Neural cell (in vitro differentiated cells): ENCODE measurements at regions not wholly inside any gene's neighbourhood (a gene's known extent, or its start where the extent isn't known, plus 50 kb on each side); places are given as distances from the start of the nearest gene placed in this dataset.

ENCODE experiments used
- CTCF ChIP-seq: fragments of 450-650 bp; IDR thresholded peaks from 2 replicates; pipeline ENCODE4 v1.5.1; 2014; ENCODE audit warnings: antibody characterized with exemption, mild to moderate bottlenecking, moderate library complexity; ENCODE audit not compliant: poor library complexity, severe bottlenecking
- EP300 ChIP-seq: fragments of 450-650 bp; conservative IDR thresholded peaks from 2 replicates; pipeline ENCODE4 v1.6.1; 2014; ENCODE audit warnings: antibody characterized with exemption, mild to moderate bottlenecking, moderate library complexity; ENCODE audit not compliant: poor library complexity, severe bottlenecking
- EZH2 ChIP-seq: fragments of 200-600, 300-800 bp; shearing (Covaris generic), sonication (generic); IDR thresholded peaks from 2 replicates; pipeline ENCODE4 v1.6.1; 2014; ENCODE audit warnings: antibody characterized with exemption, low read length, borderline replicate concordance, mild to moderate bottlenecking; ENCODE audit not compliant: insufficient read depth, poor library complexity, severe bottlenecking
- MXI1 ChIP-seq: fragments of 450-650 bp; conservative IDR thresholded peaks from 2 replicates; pipeline ENCODE4 v1.6.1; 2014; ENCODE audit warnings: antibody characterized with exemption, mild to moderate bottlenecking; ENCODE audit not compliant: poor library complexity, severe bottlenecking
- POLR2AphosphoS5 ChIP-seq: IDR thresholded peaks from 2 replicates; pipeline ENCODE4 v1.6.1; 2012
- RAD21 ChIP-seq: fragments of 450-650 bp; conservative IDR thresholded peaks from 2 replicates; pipeline ENCODE4 v1.6.1; 2014; ENCODE audit warnings: antibody characterized with exemption, mild to moderate bottlenecking, moderate library complexity
- REST ChIP-seq: IDR thresholded peaks from 2 replicates; pipeline ENCODE4 v1.6.1; 2012; ENCODE audit warnings: borderline replicate concordance
- SMC3 ChIP-seq: fragments of 450-650 bp; conservative IDR thresholded peaks from 2 replicates; pipeline ENCODE4 v1.6.1; 2014; ENCODE audit warnings: antibody characterized with exemption, mild to moderate bottlenecking, moderate library complexity; ENCODE audit not compliant: poor library complexity
- TAF1 ChIP-seq: IDR thresholded peaks from 2 replicates; pipeline ENCODE4 v1.6.1; 2012; ENCODE audit warnings: low read depth

- TF ChIP-seq REST (no peak), CTCF (no peak), EZH2 (no peak), EP300 (no peak), RAD21 (no peak), SMC3 (no peak), POLR2AphosphoS5 (no peak), MXI1 (no peak), TAF1 (no peak)
Observed at GRCh38 chr10:43808136-43808535, 159.5 kb upstream of the ZNF32 start.
